ENCODE measurements at regions not wholly inside any gene's neighbourhood (a gene's known extent, or its start where the extent isn't known, plus 50 kb on each side); places are given as distances from the start of the nearest gene placed in this dataset.

DNA sequence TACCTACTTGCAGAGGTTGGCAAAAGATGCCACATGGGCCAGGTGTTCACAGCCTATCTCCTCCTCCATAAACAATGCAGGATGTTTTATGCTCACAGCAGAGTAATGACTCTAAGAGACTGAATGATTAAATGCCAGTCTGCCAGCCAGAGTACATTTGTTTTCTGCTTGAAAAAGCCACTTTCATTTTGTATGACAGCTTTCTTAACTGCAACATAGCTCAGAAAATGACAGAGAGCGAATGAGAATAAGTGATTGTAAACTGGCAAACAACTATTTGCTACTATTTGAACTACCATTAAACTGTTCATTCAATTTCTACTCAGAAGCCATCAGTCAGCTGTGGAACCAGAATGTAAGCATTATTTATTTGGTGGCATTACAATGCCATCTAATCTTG is 50.6 kb upstream of the DCC start:
- no peak for DNase-seq (ENCODE audit: low read depth)
- H3K4me3 ChIP-seq (ENCODE audit: low read depth, low read length): no peak overlapping the region
- TF ChIP-seq, protein P1, sequence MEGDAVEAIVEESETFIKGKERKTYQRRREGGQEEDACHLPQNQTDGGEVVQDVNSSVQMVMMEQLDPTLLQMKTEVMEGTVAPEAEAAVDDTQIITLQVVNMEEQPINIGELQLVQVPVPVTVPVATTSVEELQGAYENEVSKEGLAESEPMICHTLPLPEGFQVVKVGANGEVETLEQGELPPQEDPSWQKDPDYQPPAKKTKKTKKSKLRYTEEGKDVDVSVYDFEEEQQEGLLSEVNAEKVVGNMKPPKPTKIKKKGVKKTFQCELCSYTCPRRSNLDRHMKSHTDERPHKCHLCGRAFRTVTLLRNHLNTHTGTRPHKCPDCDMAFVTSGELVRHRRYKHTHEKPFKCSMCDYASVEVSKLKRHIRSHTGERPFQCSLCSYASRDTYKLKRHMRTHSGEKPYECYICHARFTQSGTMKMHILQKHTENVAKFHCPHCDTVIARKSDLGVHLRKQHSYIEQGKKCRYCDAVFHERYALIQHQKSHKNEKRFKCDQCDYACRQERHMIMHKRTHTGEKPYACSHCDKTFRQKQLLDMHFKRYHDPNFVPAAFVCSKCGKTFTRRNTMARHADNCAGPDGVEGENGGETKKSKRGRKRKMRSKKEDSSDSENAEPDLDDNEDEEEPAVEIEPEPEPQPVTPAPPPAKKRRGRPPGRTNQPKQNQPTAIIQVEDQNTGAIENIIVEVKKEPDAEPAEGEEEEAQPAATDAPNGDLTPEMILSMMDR (IDR thresholded peaks at IDR 0.05; ENCODE audit: insufficient read depth, low read depth, low read length, missing control alignments): no peak

Measured in GM12865 (cell line).